CD4-positive, alpha-beta T cell treated with Interleukin-6 at 100 ng/mL for 8 hours (primary cell): ENCODE measurements at regions not wholly inside any gene's neighbourhood (a gene's known extent, or its start where the extent isn't known, plus 50 kb on each side); places are given as distances from the start of the nearest gene placed in this dataset.
"Not testable (repeated sequence)": the region's sequence is repeated elsewhere in the genome, so short reads cannot be mapped to it uniquely, and the experiment has no call there.

Source experiments
- DNase-seq: peaks from one replicate; pipeline ENCODE4 v3.0.0-alpha.2; 2020; ENCODE audit warnings: mixed read lengths, low spot score

DNA sequence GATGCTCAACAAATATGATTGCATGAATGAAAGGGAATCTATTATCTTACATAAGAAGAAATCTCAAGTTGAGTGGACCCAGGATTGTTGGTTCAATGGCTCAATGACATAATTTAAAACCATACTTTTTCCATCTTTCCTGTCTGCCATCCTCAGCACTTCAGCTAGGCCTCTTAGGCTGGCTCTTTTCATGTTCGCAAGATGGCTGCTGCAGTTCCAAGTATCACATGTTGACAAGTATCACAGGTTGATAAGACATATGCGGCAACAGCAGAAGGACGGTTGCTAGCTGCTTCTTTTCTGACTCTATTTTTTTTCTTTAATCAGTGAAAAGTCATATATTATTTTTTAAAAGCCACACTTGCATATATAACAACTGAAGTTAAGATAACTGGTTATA lies 79.0 kb upstream of the CDK6 start:
- no peak for DNase-seq

DNA sequence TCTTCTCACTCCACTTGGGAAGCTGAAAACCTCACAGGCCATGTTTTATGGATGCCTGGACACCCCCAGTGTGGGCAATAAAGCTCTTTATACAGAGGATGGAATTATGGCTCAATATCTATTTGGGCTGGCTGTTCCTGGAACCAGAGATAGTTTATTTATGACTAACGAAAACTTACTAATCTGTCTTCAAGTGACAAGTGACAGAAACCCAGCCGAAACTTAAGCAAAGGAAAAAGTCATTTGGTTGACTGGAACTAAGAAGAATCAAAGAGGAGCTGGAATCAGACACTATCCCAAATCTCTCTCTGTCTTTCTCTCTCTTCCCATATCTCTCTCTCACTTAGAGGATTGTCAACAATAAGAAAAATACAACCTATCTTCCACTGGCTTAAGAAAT lies 78.3 kb upstream of the CDK6 start:
- DNase-seq = no peak

DNA sequence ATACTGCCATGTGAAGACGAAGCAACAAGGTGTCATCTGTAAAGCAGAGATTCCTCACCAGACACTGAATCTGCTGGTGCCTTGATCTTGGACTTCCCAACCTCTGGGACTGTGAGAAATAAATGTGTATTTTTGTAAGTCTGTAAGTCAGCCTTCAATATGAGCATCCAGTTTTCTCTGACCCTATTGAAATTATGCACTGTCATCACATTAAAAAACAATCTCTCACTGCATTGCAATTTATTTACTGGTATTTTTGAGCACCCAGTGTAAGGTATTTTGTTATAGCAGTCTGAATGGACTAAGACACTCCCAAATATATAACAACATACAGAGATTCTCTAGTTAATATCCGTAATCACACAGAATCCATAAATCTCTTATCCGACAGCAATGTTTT lies 77.5 kb upstream of the CDK6 start:
- no peak for DNase-seq

GRCh38 chr7:92910976-92911375 lies 74.6 kb upstream of the CDK6 start:
- no peak for DNase-seq

DNA sequence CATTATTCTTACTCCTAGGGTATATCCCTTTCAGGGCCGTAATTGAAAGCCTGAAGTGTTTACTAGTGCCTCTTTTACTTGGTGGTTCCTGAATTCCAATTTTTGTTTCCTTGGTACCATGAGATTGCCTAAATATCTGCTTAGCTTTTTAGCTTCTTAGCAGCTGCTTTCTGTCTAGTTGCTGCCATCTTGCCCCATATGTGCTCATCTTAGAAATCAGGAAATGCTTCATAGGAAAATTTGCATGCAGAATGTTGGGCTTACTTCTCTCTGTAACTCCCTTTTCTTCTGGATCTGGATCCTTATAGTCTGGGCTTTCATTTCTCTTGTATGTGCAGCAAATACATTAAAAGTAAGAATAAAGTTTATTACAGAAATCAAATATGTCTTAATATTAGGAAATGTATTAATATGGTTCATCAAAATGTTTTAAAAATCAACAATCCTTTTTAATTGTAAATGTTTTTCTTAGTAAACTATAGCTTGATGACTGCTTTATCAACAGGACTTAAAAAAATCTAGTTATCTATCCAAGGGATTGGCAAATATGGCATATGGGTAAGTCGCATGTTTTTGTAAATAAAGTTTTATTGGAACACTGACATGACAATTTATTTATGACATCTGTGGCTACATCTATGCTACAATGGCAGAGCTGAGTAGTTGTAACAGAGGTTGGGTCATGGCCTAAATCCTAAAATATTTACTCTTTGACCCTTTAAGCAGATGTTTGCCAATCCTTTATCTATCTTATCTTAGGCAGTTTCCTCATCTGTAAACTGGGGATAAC lies 73.5 kb upstream of the CDK6 start:
- no peak for DNase-seq

- DNase-seq = peak; percentile 80
These were observed 68.1 kb upstream of the CDK6 start for GRCh38 chr7:92904244-92905131.

DNA sequence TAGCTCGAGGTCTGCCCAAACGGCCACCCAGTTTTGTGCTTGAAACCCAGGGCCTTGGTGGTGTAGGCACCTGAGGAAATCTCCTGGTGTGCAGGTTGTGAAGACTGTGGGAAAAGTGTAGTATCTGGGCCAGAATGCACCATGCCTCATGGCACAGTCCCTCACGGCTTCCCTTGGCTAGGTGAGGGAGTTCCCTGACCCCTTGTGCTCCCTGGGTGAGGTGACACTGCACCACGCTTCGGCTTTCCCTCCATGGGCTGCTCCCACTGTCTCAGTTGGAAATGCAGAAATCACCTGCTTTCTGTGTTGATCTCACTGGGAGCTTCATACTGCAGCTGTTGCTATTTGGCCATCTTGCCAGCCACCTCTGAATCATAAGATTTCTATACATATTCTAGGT lies 62.4 kb upstream of the CDK6 start:
- no peak for DNase-seq

DNA sequence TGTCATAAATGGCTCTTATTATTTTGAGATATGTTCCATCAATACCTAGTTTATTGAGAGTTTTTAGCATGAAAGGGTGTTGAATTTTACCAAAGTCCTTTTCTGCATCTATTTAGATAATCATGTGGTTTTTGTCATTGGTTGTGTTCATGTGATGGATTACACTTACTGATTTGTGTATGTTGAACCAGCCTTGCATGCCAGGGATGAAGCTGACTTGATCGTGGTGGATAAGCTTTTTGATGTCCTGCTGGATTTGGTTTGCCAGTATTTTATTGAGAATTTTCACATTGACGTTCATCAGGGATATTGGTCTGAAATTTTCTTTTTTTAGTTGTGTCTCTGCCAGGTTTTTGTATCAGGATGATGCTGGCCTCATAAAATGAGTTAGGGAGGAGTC lies 58.5 kb upstream of the CDK6 start:
- DNase-seq = not testable (repeated sequence)

GRCh38 chr7:92889081-92889480 lies 52.7 kb upstream of the CDK6 start:
- no peak for DNase-seq
